ENCODE measurements at regions not wholly inside any gene's neighbourhood (a gene's known extent, or its start where the extent isn't known, plus 50 kb on each side); places are given as distances from the start of the nearest gene placed in this dataset.

DNA sequence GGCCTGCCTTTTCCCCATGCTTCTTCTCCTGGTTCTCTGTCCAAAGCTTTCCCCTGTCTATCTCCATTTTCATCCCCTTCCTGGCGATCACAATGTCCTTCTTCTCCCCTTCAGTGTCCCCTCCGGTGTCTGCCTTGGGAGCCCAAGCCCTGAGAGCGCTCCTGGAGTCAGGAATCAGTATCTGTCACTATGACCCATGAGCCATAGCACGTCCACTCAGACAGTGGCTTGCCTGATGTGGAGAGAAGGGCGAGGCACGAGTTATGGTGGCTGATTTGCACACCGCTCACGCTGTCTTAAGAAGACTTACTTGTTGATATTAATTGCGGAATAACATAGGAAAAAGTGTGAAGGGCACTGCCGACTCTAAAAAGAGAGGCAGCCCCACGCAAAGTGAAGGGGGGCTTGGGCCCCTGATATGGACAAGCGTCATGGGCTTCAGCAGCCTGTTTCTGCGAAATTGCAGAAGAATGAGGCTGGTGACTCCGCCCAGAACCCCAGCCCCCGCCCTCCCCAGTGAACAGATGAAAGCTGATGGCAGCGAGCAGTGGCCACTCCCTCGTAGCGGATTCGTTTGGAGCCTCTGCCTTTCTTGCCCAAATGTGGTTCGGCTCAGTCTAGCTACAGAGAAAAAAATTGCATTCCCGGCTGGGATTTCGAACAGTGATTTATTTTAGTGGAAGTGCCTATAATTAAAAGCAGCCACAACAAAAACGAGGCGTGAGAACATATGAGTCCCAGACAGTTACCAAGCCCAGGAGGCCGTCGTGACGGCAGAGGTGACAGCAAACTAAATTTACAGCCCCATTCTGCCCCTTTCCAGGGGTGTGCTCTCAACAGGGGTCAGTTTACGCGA lies 149.8 kb downstream of the ICE1 start:
- DNase-seq = peak; percentile 80
- Histone ChIP-seq H3K27me3 (no peaks in the 10 kb centered on the region), H3K36me3 (no peaks in the 10 kb centered on the region), H3K27ac (peak overlapping the region; percentile 74 to 87 (median 80)), H3K9me3 (no peaks in the 10 kb centered on the region), H3K4me1 (peaks cover 0 to 36% (median 27%) of the 10 kb centered on the region in 4 donors), H3K4me3 (peak overlapping the region in 3 of 4 donors; percentile 7 to 32 (median 26))
- TF ChIP-seq, protein P1, sequence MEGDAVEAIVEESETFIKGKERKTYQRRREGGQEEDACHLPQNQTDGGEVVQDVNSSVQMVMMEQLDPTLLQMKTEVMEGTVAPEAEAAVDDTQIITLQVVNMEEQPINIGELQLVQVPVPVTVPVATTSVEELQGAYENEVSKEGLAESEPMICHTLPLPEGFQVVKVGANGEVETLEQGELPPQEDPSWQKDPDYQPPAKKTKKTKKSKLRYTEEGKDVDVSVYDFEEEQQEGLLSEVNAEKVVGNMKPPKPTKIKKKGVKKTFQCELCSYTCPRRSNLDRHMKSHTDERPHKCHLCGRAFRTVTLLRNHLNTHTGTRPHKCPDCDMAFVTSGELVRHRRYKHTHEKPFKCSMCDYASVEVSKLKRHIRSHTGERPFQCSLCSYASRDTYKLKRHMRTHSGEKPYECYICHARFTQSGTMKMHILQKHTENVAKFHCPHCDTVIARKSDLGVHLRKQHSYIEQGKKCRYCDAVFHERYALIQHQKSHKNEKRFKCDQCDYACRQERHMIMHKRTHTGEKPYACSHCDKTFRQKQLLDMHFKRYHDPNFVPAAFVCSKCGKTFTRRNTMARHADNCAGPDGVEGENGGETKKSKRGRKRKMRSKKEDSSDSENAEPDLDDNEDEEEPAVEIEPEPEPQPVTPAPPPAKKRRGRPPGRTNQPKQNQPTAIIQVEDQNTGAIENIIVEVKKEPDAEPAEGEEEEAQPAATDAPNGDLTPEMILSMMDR (IDR thresholded peaks at IDR 0.05) = no peak
- no peak for TF ChIP-seq EP300 (IDR thresholded peaks at IDR 0.05)
- no peak for TF ChIP-seq POLR2AphosphoS5 (IDR thresholded peaks at IDR 0.05)
- no peak for TF ChIP-seq POLR2A (IDR thresholded peaks at IDR 0.05)
- WGBS, 2 donors = 55 to 71% methylated on average over 29 of the region's 29 CpGs
- intact Hi-C loops (cut with DNase I) = loop anchor here (5.0 kb wide), 1 partner anchor 70 kb away; no protein-coding TSS in a partner anchor

DNA sequence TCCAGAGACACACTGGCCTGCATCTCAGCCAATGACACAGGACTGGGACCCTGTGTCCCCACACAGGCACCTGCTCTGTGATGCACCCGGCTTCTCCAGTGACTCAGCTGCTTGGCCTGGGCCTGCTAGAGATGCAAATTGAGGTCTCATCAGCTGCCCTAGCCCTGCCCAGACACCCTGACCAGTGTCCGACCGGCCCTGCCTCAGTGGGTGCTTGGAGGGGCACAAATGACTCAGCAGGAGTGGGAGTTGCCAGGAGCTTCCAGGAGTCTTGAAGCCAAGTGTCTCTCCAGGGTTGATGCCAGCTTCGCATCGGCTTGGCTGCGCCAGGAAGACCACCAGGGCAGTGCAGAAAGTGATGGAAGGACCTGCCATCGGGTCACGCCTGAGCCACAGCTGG lies 148.2 kb downstream of the ICE1 start:
- WGBS, 2 donors = 89 to 92% methylated on average over 8 of the region's 8 CpGs
- no peaks in the 10 kb centered on the region for H3K36me3 ChIP-seq
- no peaks in the 10 kb centered on the region for H3K27me3 ChIP-seq
- intact Hi-C loops (cut with DNase I) = loop anchor here (5.0 kb wide), 1 partner anchor 68 kb away; no protein-coding TSS in a partner anchor
- peaks cover 0 to 36% (median 27%) of the 10 kb centered on the region in 4 donors for H3K4me1 ChIP-seq
- H3K4me3 ChIP-seq = no peak overlapping the region
- no peaks in the 10 kb centered on the region for H3K9me3 ChIP-seq
- no peak for DNase-seq
- no peak for TF ChIP-seq POLR2A (IDR thresholded peaks at IDR 0.05)
- no peak for TF ChIP-seq POLR2AphosphoS5 (IDR thresholded peaks at IDR 0.05)
- TF ChIP-seq EP300 (IDR thresholded peaks at IDR 0.05) = no peak
- TF ChIP-seq, protein P1 (IDR thresholded peaks at IDR 0.05) = no peak
- no peak overlapping the region for H3K27ac ChIP-seq

DNA sequence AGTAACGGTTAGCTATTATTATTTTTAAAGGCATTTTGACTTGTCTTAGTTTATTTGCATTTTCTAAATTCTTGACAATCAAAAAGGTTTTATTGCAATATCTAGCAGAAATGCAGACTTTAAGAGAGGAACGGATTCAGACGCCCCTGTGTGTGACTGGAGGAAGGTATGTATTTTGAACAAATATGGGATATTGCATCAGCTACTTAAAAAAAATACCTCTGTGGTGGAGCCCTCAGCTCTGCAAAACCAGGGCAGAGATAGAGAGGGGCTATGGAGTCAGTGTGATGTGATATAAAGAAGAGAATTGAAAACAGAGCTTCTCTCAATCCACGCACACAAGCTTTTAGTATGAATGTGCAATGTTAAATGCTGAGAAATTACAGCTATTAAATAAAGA lies 142.4 kb downstream of the ICE1 start:
- Histone ChIP-seq H3K27me3 (no peaks in the 10 kb centered on the region), H3K36me3 (no peaks in the 10 kb centered on the region), H3K27ac (no peak overlapping the region), H3K4me3 (no peak overlapping the region), H3K9me3 (no peaks in the 10 kb centered on the region), H3K4me1 (peaks cover 0 to 12% (median 4%) of the 10 kb centered on the region in 4 donors)
- DNase-seq = no peak
- TF ChIP-seq, protein P1 (IDR thresholded peaks at IDR 0.05) = no peak
- no peak for TF ChIP-seq EP300 (IDR thresholded peaks at IDR 0.05)
- no peak for TF ChIP-seq POLR2AphosphoS5 (IDR thresholded peaks at IDR 0.05)
- no peak for TF ChIP-seq POLR2A (IDR thresholded peaks at IDR 0.05)
- intact Hi-C loops (cut with DNase I) = no loop called here
- 83 to 85% methylated on average over 4 of the region's 4 CpGs for WGBS, 2 donors

DNA sequence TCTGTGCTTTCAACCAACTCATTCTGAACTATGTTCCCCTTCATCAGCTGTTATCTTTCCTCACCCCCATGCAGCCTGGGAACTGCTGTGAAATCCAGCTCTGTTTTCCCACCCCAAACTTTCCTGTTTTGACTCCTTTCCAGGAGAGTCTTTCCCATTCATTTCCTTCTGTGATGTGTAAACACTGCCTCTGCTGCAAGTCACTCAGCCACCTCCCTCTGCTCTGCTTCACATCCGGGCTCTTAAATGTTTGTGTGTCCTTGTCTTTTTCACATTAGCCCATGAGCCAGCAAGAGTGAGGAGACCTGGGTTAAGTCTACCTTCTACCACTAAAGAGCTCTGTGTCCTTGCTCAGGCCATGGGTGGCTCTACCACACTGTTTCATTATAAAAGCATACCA lies 137.5 kb downstream of the ICE1 start:
- H3K27me3 ChIP-seq = no peaks in the 10 kb centered on the region
- H3K4me3 ChIP-seq = no peak overlapping the region
- TF ChIP-seq, protein P1 (IDR thresholded peaks at IDR 0.05) = no peak
- TF ChIP-seq POLR2AphosphoS5 (IDR thresholded peaks at IDR 0.05) = no peak
- H3K4me1 ChIP-seq = no peaks in the 10 kb centered on the region
- WGBS, 2 donors = 8 to 9% methylated on average over 1 of the region's 1 CpG
- H3K36me3 ChIP-seq = no peaks in the 10 kb centered on the region
- H3K9me3 ChIP-seq = no peaks in the 10 kb centered on the region
- DNase-seq = no peak
- H3K27ac ChIP-seq = no peak overlapping the region
- intact Hi-C loops (cut with DNase I) = no loop called here

Data from sigmoid colon (tissue), 6 donors.